ENCODE measurements at regions not wholly inside any gene's neighbourhood (a gene's known extent, or its start where the extent isn't known, plus 50 kb on each side); places are given as distances from the start of the nearest gene placed in this dataset.

GRCh38 chr3:65233561-65233960 lies 545.8 kb upstream of the ADAMTS9 start:
- no peak for DNase-seq (ENCODE audit: low read depth)

- DNase-seq (ENCODE audit: low read depth) = no peak
Observed at GRCh38 chr3:65231544-65231943, 543.7 kb upstream of the ADAMTS9 start.

- DNase-seq (ENCODE audit: low read depth) = no peak
Observed at GRCh38 chr3:65230261-65231139, 542.7 kb upstream of the ADAMTS9 start.

- no peak for DNase-seq (ENCODE audit: low read depth)
Observed at GRCh38 chr3:65226287-65226686, 538.5 kb upstream of the ADAMTS9 start.

GRCh38 chr3:65210026-65210814 lies 522.4 kb upstream of the ADAMTS9 start:
- DNase-seq (ENCODE audit: low read depth) = no peak

- DNase-seq (ENCODE audit: low read depth) = no peak
Observed at GRCh38 chr3:65202395-65202794, 514.6 kb upstream of the ADAMTS9 start.

GRCh38 chr3:65201926-65202325 lies 514.1 kb upstream of the ADAMTS9 start:
- DNase-seq (ENCODE audit: low read depth) = peak; percentile 26

- DNase-seq (ENCODE audit: low read depth) = no peak
Observed at GRCh38 chr3:65200310-65200970, 512.6 kb upstream of the ADAMTS9 start.

- peak; percentile 71 for DNase-seq (ENCODE audit: low read depth)
Observed at GRCh38 chr3:65196663-65197062, 508.9 kb upstream of the ADAMTS9 start.

GRCh38 chr3:65195211-65196006 lies 507.6 kb upstream of the ADAMTS9 start:
- DNase-seq (ENCODE audit: low read depth) = no peak

- no peak for DNase-seq (ENCODE audit: low read depth)
Observed at GRCh38 chr3:65194744-65195143, 506.9 kb upstream of the ADAMTS9 start.

- DNase-seq (ENCODE audit: low read depth) = no peak
Observed at GRCh38 chr3:65194047-65194714, 506.4 kb upstream of the ADAMTS9 start.

GRCh38 chr3:65193531-65193930 lies 505.7 kb upstream of the ADAMTS9 start:
- no peak for DNase-seq (ENCODE audit: low read depth)

GRCh38 chr3:65190111-65190510 lies 502.3 kb upstream of the ADAMTS9 start:
- no peak for DNase-seq (ENCODE audit: low read depth)

- DNase-seq (ENCODE audit: low read depth) = no peak
Observed at GRCh38 chr3:65186268-65186667, 498.5 kb upstream of the ADAMTS9 start.

- no peak for DNase-seq (ENCODE audit: low read depth)
Observed at GRCh38 chr3:65182682-65183081, 494.9 kb upstream of the ADAMTS9 start.

- no peak for DNase-seq (ENCODE audit: low read depth)
Observed at GRCh38 chr3:65182085-65182484, 494.3 kb upstream of the ADAMTS9 start.

GRCh38 chr3:65181391-65181871 lies 493.6 kb upstream of the ADAMTS9 start:
- no peak for DNase-seq (ENCODE audit: low read depth)

GRCh38 chr3:65178703-65179102 lies 490.9 kb upstream of the ADAMTS9 start:
- DNase-seq (ENCODE audit: low read depth) = peak; percentile 75

GRCh38 chr3:65177960-65178376 lies 490.2 kb upstream of the ADAMTS9 start:
- peak; percentile 16 for DNase-seq (ENCODE audit: low read depth)

- DNase-seq (ENCODE audit: low read depth) = no peak
Observed at GRCh38 chr3:65174713-65175112, 486.9 kb upstream of the ADAMTS9 start.

Data from renal cortical epithelial cell (primary cell).